WTC11 (cell line): ENCODE measurements at regions not wholly inside any gene's neighbourhood (a gene's known extent, or its start where the extent isn't known, plus 50 kb on each side); places are given as distances from the start of the nearest gene placed in this dataset.

Experiments used
- ATAC-seq: fragments of 200-7000 bp; cut with Tn5 transposase; 2 replicates; pipeline ENCODE4 v1.10.0; 2021; ENCODE audit warnings: mild to moderate bottlenecking, moderate library complexity
- CTCF ChIA-PET: fragments of 300-600 bp; sonication (Branson Sonifier 250); formaldehyde crosslinking; loops from one replicate; lab custom pipeline; 2021; ENCODE audit warnings: antibody characterized with exemption; lab: Charles Lee
- POLR2A ChIA-PET: fragments of 350-600 bp; sonication (Branson Sonifier 250); formaldehyde crosslinking; loops from one replicate; lab custom pipeline; 2021; ENCODE audit warnings: antibody characterized with exemption; lab: Charles Lee
- DNase-seq: peaks from one replicate; pipeline ENCODE4 v3.0.0; 2021; ENCODE audit warnings: low spot score
- H3K27ac Mint-ChIP-seq: 2 replicates; pipeline ENCODE4 v1.8.0; 2021; ENCODE audit warnings: mixed read lengths
- H3K27me3 Mint-ChIP-seq: 2 replicates; pipeline ENCODE4 v1.8.0; 2021; ENCODE audit warnings: low read depth, mild to moderate bottlenecking, moderate library complexity, mixed read lengths
- H3K36me3 Mint-ChIP-seq: 2 replicates; pipeline ENCODE4 v1.8.0; 2021; ENCODE audit warnings: mixed read lengths
- H3K4me1 Mint-ChIP-seq: 2 replicates; pipeline ENCODE4 v1.8.0; 2022; ENCODE audit warnings: mixed read lengths
- H3K4me3 Mint-ChIP-seq: 2 replicates; pipeline ENCODE4 v1.8.0; 2021; ENCODE audit warnings: mild to moderate bottlenecking, moderate library complexity, mixed read lengths
- H3K9me3 Mint-ChIP-seq: 2 replicates; pipeline ENCODE4 v1.8.0; 2021; ENCODE audit warnings: mixed read lengths
- ATF1 ChIP-seq: sonication (generic); formaldehyde crosslinking; IDR thresholded peaks from 2 replicates; pipeline ENCODE4 v1.8.1; 2023; ENCODE audit warnings: mild to moderate bottlenecking, moderate library complexity, missing genetic modification reagents
- ATF6 ChIP-seq: sonication (generic); formaldehyde crosslinking; IDR thresholded peaks from 2 replicates; pipeline ENCODE4 v1.8.1; 2023; ENCODE audit warnings: mild to moderate bottlenecking, missing genetic modification reagents
- CBFB ChIP-seq: sonication (generic); formaldehyde crosslinking; IDR thresholded peaks from 2 replicates; pipeline ENCODE4 v1.8.1; 2022; ENCODE audit warnings: mild to moderate bottlenecking, low read depth, missing genetic modification reagents
- CREM ChIP-seq: sonication (generic); formaldehyde crosslinking; IDR thresholded peaks from 2 replicates; pipeline ENCODE4 v1.8.1; 2022; ENCODE audit warnings: mild to moderate bottlenecking, missing genetic modification reagents, moderate library complexity
- CTCF ChIP-seq: fragments of 200-600 bp; IDR thresholded peaks from 2 replicates; pipeline ENCODE4 v1.8.0; 2022; ENCODE audit warnings: antibody characterized with exemption
- ETV6 ChIP-seq: sonication (generic); formaldehyde crosslinking; IDR thresholded peaks from 2 replicates; pipeline ENCODE4 v1.8.1; 2022; ENCODE audit warnings: mild to moderate bottlenecking, missing genetic modification reagents
- JUN ChIP-seq: sonication (generic); formaldehyde crosslinking; IDR thresholded peaks from 2 replicates; pipeline ENCODE4 v1.8.0; 2023; ENCODE audit warnings: mild to moderate bottlenecking, missing genetic modification reagents
- KAT7 ChIP-seq: sonication (generic); formaldehyde crosslinking; IDR thresholded peaks from 2 replicates; pipeline ENCODE4 v1.8.1; 2023; ENCODE audit warnings: missing genetic modification reagents, mild to moderate bottlenecking, borderline replicate concordance
- NFATC4 ChIP-seq: fragments of 250-450 bp; sonication (Bioruptor Pico); IDR thresholded peaks from 2 replicates; pipeline ENCODE4 v1.9.0; 2021; ENCODE audit warnings: mild to moderate bottlenecking
- NR2C2 ChIP-seq: sonication (generic); formaldehyde crosslinking; IDR thresholded peaks from 2 replicates; pipeline ENCODE4 v1.8.0; 2022; ENCODE audit warnings: mild to moderate bottlenecking, missing genetic modification reagents
- PRDM15 ChIP-seq: sonication (generic); formaldehyde crosslinking; IDR thresholded peaks from 2 replicates; pipeline ENCODE4 v1.8.0; 2022; ENCODE audit warnings: missing genetic modification reagents
- PREB ChIP-seq: sonication (generic); formaldehyde crosslinking; IDR thresholded peaks from 2 replicates; pipeline ENCODE4 v1.8.1; 2022; ENCODE audit warnings: mild to moderate bottlenecking, missing genetic modification reagents, moderate library complexity, borderline replicate concordance
- RORB ChIP-seq: fragments of 250-450 bp; sonication (Bioruptor Pico); IDR thresholded peaks from 2 replicates; pipeline ENCODE4 v1.9.0; 2021; ENCODE audit warnings: mild to moderate bottlenecking
- SMAD4 ChIP-seq: sonication (generic); formaldehyde crosslinking; IDR thresholded peaks from 2 replicates; pipeline ENCODE4 v1.8.0; 2022; ENCODE audit warnings: mild to moderate bottlenecking, missing genetic modification reagents
- TCF7 ChIP-seq: sonication (generic); formaldehyde crosslinking; IDR thresholded peaks from 2 replicates; pipeline ENCODE4 v1.8.0; 2022; ENCODE audit warnings: mild to moderate bottlenecking, low read depth, missing genetic modification reagents, moderate library complexity
- TEAD4 ChIP-seq: sonication (generic); formaldehyde crosslinking; IDR thresholded peaks from 2 replicates; pipeline ENCODE4 v1.8.0; 2022; ENCODE audit warnings: mild to moderate bottlenecking, missing genetic modification reagents
- ZNF138 ChIP-seq: sonication (generic); formaldehyde crosslinking; conservative IDR thresholded peaks from 2 replicates; pipeline ENCODE4 v1.8.1; 2022; ENCODE audit warnings: mild to moderate bottlenecking, moderate library complexity, missing genetic modification reagents
- ZNF232 ChIP-seq: sonication (generic); formaldehyde crosslinking; IDR thresholded peaks from 2 replicates; pipeline ENCODE4 v1.8.0; 2022; ENCODE audit warnings: mild to moderate bottlenecking, missing genetic modification reagents
- ZSCAN18 ChIP-seq: fragments of 250-450 bp; sonication (Bioruptor Pico); IDR thresholded peaks from 2 replicates; pipeline ENCODE4 v2.1.2; 2022; ENCODE audit warnings: mild to moderate bottlenecking, moderate library complexity
- TF ChIP-seq, protein P1 (sequence below): fragments of 250-450 bp; sonication (Bioruptor Pico); conservative IDR thresholded peaks from 2 replicates; pipeline ENCODE4 v1.9.0; 2021; ENCODE audit warnings: mild to moderate bottlenecking

DNA sequence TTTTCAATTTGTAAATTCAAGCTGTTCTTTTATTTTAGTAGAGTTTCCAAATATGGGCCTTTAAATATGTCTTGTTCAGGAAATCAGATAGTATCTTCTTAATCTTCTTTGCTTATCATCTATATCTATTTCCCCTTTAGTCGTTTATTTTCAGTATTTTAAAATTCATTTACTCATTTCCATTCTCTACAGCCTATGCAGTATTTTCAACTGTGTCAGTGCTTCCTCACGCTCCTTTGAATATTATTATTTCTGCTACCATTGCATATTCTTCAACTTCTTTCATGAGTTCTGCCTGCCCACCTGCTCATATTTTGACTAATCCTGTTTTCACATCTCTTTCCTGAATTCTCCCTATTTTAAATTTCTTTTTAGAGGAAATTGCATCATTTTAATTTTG, 185.4 kb downstream of the DKK2 start (continued):
- TF ChIP-seq CTCF: no peak
- TF ChIP-seq, all 79 proteins: peak for 0

DNA sequence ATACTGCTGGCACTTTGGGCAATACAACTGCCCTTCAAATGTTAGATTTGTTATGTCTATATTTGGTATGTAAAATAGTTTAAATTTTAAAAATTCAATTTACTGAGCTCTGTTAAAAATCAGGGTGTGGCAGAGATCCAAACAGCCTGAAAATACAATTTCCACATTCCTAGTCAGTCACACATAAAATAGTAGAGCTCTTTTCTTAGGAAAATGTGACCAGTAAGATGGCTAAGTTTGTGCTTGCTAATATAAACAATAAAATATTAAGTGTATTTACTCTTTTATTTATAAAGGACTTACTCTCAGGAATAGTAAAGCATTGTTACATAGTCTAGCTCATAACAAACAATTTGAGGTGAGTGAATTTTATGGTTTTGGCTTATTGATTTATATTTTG, 200.2 kb downstream of the DKK2 start:
- H3K36me3 Mint-ChIP-seq: peaks cover 11% of the 10 kb centered on the region; the same call in 1 of the 2 replicates
- H3K9me3 Mint-ChIP-seq: peaks cover 28% of the 10 kb centered on the region
- POLR2A ChIA-PET: no interaction called here
- H3K27ac Mint-ChIP-seq: no peak overlapping the region
- DNase-seq (no peak), ATAC-seq (no peak)
- H3K27me3 Mint-ChIP-seq: 0 out of 2 replicates have a peak, but pooled peaks cover 4% of the 10 kb centered on the region
- CTCF ChIA-PET: interaction anchor here (0.6 kb wide), 1 partner anchor 200 kb away, joined by 4 read pairs; no protein-coding TSS in a partner anchor
- H3K4me3 Mint-ChIP-seq: no peak overlapping the region
- no peak for TF ChIP-seq PREB (CRISPR knock-in tag)
- TF ChIP-seq ETV6 (CRISPR knock-in tag): no peak
- no peak for TF ChIP-seq CREM (CRISPR knock-in tag)
- no peak for TF ChIP-seq JUN (CRISPR knock-in tag)
- no peak for TF ChIP-seq ZNF138
- TF ChIP-seq, all 79 proteins: peak for 0
- H3K4me1 Mint-ChIP-seq: no peaks in the 10 kb centered on the region

GRCh38 chr4:106830879-106831278, 205.2 kb downstream of the DKK2 start:
- ChIA-PET POLR2A (no interaction called here), CTCF (no interaction called here)
- H3K27me3 Mint-ChIP-seq: no peaks in the 10 kb centered on the region
- H3K27ac Mint-ChIP-seq: no peak overlapping the region
- no peak for ATAC-seq
- H3K4me3 Mint-ChIP-seq: no peak overlapping the region
- no peak for DNase-seq
- peaks cover 8% of the 10 kb centered on the region for H3K9me3 Mint-ChIP-seq
- no peak for TF ChIP-seq CREM (CRISPR knock-in tag)
- no peak for TF ChIP-seq ATF6 (CRISPR knock-in tag)
- no peaks in the 10 kb centered on the region for H3K36me3 Mint-ChIP-seq
- H3K4me1 Mint-ChIP-seq: no peaks in the 10 kb centered on the region

GRCh38 chr4:106818764-106819163, 217.3 kb downstream of the DKK2 start:
- ATAC-seq: no peak
- Mint-ChIP-seq H3K27ac (no peak overlapping the region), H3K4me3 (no peak overlapping the region), H3K27me3 (no peaks in the 10 kb centered on the region), H3K4me1 (no peaks in the 10 kb centered on the region), H3K36me3 (peaks cover 10% of the 10 kb centered on the region), H3K9me3 (peaks cover 17% of the 10 kb centered on the region)
- ChIA-PET POLR2A (no interaction called here), CTCF (no interaction called here)
- DNase-seq: no peak
- no peak for TF ChIP-seq RORB
- TF ChIP-seq CREM (CRISPR knock-in tag): no peak
- no peak for TF ChIP-seq ZSCAN18
- no peak for TF ChIP-seq CBFB (CRISPR knock-in tag)
- TF ChIP-seq TEAD4 (CRISPR knock-in tag): no peak
- no peak for TF ChIP-seq ATF1 (CRISPR knock-in tag)
- no peak for TF ChIP-seq TCF7 (CRISPR knock-in tag)
- TF ChIP-seq, protein P1, sequence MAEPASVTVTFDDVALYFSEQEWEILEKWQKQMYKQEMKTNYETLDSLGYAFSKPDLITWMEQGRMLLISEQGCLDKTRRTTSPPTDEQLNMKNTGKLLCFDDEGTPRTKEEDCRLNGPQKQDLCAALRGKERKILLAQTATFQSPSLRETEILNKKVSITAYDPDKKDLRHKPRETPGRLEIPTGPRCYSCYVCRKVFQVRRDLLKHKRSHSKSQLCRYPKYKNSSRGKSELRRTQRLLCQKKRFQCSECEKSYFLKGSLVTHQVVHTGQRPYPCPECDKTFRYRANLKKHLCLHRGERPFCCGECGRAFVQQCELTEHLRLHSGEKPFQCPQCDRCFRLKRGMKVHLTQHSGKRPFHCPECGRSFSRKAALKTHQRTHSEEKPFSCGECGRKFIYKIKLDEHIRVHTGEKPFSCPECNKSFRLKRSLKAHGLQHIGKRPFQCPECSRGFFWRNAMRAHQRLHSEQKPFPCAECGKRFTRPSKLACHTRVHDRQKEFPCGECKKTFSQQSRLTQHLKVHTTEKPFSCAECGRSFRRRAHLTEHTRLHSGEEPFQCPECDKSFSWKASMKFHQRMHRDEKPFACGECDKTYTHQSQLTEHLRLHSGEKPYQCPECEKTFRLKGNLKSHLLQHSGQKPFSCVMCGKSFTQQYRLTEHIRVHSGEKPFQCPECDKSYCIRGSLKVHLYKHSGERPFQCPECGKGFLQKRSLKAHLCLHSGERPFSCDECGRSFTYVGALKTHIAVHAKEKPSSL (CRISPR knock-in tag): no peak
- no peak for TF ChIP-seq KAT7
- no peak for TF ChIP-seq ZNF232 (CRISPR knock-in tag)
- TF ChIP-seq PRDM15 (CRISPR knock-in tag): no peak
- TF ChIP-seq SMAD4 (CRISPR knock-in tag): no peak
- TF ChIP-seq NR2C2 (CRISPR knock-in tag): no peak
- TF ChIP-seq NFATC4 (CRISPR knock-in tag): no peak
